Central memory CD4-positive, alpha-beta T cell (primary cell): ENCODE measurements at regions not wholly inside any gene's neighbourhood (a gene's known extent, or its start where the extent isn't known, plus 50 kb on each side); places are given as distances from the start of the nearest gene placed in this dataset.

Experiments used
- DNase-seq: peaks from one replicate; pipeline ENCODE4 v3.0.0; 2022

GRCh38 chr14:71474301-71475265 is 457.6 kb upstream of the RGS6 start:
- DNase-seq, result no peak

DNA sequence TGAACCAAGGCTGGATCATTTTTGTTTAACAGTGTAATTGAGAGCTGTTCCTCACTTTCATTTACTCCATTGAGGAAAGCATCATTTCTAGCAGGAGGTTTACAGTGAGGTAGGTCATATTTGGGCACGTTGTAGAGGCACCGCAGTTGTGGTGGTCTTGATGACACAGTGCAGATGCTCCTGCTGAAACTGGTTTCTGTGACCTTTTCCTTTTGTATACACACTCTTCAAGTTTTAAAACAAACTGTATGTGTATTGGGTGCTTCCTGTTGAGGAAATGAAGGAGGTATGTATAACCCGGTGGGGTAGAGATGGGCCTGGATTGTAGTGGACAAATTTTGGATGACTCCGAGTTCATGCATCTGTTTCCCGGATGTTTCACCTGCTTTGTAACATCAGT is 456.3 kb upstream of the RGS6 start:
- DNase-seq, result no peak

- no peak for DNase-seq
These were observed 453.7 kb upstream of the RGS6 start for GRCh38 chr14:71478542-71478941.

DNA sequence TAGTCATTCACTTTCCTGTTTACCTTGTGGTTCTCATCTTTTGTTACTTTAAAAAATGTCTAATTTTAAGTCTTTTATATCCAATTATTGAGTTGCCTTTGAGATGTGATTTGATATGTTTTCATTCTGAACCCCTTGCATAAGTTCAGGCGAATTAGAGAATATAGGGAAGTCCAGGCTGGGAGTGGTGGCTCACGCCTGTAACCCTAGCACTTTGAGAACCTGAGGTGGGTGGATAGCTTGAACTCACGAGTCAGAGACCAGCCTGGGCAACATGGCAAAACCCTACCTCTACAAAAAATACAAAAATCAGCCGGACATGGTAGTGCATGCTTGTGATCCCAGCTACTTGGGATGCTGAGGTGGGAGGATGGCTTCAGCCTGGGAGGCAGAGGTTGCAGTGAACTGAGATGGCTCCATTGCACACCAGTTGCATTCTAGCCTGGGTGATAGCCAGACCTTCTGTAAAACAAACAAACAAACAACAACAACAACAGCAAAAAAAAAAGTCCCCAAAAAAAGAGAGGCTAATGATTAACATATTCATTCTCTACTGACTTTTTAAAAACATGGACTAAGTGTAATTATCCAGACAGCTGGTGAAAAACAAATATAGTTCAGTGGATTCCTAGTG is 451.1 kb upstream of the RGS6 start:
- DNase-seq, result no peak

GRCh38 chr14:71482671-71483070 is 449.6 kb upstream of the RGS6 start:
- DNase-seq, result no peak

DNA sequence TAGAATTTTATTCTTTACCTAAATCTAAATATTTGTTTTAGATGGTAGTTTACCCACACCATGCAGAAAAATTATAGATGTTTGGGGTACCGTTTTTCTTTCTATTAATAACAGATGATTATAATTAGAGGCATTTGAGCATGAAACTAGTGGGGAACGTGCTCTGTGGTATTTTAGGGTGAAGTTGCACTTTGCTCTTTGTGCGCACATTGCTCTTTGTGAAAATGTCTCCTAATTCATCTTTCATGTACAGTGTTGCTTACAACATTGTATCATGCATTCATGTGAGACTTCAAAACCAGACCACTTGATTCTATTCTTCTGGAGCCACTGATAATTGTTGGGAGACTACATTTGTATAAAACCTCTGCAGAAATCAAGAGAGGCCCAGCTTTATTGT is 449.1 kb upstream of the RGS6 start:
- DNase-seq, result no peak

- DNase-seq, result no peak
These were observed 446.4 kb upstream of the RGS6 start for GRCh38 chr14:71485833-71486232.

GRCh38 chr14:71486279-71486678 is 445.9 kb upstream of the RGS6 start:
- no peak for DNase-seq

GRCh38 chr14:71487449-71487848 is 444.8 kb upstream of the RGS6 start:
- no peak for DNase-seq

DNA sequence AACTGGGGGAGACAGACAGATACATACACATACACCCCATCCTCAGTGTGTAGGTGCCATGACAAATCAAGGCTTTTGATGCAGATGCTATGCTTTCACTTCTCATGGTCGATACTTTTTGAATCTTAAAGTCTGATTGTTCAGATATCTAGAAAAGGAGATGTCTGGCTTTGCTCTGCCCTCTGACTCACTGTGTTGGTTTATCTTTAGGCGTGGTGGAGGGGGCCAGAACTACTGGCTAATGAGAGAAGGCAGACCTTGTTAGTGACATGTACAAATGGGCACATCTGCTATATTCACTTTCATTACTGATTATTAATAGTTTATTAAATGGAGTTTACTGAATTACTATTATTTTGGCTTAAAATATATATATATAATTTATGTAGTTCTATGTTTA is 444.3 kb upstream of the RGS6 start:
- no peak for DNase-seq

- DNase-seq, result no peak
These were observed 443.5 kb upstream of the RGS6 start for GRCh38 chr14:71488703-71489191.

- no peak for DNase-seq
These were observed 442.5 kb upstream of the RGS6 start for GRCh38 chr14:71489742-71490141.

DNA sequence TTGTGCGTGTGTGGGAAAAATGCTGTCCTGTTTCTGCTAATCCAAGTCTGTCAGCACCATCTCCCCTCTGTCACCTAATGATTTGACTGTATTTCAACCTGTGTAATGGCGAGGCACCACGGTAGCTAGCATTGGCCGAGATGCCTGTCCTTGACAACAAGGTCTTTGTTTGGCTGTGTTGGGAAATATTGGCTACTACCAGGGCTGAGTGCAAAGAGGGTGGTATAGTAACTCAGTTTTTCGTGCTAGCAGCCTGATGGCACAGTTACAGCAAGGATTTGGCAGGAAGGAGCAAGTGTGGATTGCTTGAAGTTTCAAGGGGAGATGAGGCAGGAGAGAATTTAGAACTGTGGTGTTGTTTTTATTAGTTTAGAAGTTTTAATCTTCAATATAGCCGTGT is 440.3 kb upstream of the RGS6 start:
- no peak for DNase-seq

DNA sequence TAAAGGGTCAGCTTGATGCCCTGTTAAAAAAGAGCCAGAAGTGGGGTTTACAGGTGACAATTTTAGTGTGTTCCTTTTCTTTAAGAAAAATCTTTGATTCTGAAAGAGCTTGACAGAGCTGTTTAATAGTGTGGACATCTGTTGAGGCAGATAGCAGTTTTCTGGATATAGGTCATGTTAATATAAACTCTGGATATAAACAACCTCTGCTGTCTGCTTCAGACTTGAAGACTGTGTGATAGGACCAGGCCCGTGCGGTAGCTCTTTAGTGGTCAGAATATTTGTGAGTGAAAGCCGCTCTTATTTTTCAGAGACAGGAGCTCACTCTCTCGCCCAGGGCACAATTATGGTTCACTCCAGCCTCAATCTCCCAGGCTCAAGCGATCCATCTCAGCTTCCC is 439.9 kb upstream of the RGS6 start:
- DNase-seq, result no peak

DNA sequence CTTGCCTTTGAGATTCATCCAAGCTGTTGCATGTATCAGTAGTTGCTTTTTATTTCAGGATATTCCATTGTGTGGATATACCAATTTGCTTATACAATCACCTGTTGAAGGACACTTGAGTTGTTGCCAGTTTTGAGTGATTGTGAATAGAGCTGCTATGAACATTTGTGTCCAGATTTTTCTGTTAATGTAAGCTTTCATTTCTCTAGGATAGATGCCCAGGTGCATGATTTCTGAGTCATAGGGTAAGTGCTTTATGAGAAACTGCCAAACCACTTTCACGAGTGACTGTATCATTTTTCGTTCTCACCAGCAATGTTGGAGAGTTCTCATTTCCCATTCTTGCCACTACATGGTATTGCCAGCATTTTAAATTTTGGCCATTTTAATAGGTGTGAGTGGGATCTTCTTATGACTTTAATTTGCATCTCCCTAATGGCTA is 434.6 kb upstream of the RGS6 start:
- DNase-seq, result no peak

DNA sequence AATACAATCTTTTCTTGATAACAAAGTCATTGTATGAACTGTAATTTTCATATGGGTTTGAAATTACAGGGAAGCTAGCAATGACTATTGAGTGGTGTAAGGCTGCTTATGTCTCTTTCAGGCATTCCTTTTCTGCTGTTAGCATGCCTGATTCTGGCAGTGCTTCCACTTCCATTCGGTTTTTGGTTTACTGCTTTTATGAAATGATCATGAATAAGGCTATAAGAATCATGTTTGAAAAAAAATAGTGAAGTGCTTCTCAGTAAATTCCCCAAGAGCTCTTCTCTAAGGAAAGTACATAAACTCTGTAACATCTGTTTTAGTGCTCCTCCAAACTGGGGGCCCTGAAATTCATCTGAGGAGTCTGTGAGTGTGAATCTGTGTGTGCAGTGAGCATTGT is 434.0 kb upstream of the RGS6 start:
- no peak for DNase-seq

DNA sequence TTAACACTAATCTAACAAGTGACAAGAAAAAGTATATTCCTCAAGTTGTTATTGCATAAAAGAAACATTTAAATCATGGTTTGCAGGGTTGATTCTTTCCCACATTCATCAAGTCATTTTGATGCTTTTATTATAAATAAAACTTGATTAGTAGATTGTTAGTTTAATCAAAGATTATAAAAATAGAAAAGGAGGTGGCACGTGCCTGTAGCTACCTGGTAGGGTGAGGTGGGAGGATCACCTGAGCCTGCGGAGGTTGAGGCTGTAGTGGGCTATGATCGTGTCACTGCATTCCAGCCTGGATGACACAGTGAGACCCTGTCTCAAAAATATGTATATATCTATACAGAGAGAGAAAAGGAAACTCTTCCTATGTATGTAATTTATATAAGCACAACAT is 433.2 kb upstream of the RGS6 start:
- no peak for DNase-seq

- DNase-seq, result no peak
These were observed 424.5 kb upstream of the RGS6 start for GRCh38 chr14:71507681-71508080.

- DNase-seq, result no peak
These were observed 423.3 kb upstream of the RGS6 start for GRCh38 chr14:71508901-71509300.

DNA sequence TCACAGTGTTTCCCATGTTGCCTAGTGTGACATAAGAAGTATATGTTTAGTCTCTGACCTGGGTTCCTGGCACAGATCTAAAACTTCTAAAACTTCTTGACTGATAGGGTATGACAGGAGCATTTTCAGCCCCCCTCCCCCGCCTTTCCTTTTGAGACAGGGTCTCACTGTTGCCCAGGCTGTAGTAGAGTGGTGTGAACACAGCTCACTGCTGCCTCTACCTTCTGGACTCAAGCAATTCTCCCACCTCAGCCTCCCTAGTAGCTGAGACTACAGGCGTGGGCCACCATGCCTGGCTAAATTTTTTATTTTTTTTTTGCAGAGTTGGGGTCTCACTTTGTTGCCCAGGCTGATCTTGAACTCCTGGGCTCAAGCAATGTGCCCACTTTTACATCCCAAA is 421.1 kb upstream of the RGS6 start:
- DNase-seq, result no peak

DNA sequence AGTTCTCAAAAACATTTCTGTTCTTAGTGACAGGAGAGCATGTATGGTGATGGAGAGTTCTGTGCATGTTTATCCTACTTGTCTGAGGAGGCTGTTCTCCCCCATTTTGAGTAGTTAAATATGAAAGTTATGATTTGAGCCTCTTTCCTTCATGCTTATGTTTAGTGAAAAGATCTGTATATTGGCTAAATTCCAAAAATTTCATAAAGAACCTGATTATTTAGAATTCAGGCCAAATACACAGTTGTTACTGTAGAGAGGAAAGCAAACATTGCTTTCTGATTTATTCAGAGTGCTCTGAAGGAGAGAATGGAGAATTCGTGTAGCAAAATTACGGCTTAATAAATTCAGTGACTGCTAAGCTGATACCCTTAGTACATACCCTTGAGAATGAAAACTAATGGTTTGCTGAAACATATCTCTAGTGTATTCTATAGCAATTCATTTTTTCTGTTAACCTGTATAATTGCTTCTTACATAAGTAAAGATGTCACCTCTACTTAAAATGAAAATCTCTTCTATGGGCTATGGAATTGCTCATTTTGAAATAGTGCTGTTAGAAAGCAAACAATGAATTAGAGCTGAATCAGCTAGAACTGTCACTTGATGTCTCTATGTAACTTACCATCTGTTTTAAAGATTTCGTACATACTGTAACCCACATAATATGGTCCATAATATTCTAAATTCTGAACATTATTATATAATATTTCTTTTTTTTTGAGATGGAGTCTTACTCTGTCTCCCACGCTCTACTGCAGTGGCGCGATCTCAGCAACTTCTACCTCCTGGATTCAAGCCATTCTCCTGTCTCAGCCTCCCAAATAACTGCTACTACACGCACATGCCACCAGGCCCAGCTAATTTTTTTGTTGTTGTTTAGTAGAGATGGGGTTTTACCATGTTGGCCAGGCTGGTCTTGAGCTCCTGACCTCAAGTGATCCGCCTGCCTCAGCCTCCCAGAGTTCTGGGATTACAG is 417.0 kb upstream of the RGS6 start:
- DNase-seq, result no peak

GRCh38 chr14:71521238-71522135 is 410.7 kb upstream of the RGS6 start:
- no peak for DNase-seq
